HEK293 (cell line): ENCODE measurements at regions not wholly inside any gene's neighbourhood (a gene's known extent, or its start where the extent isn't known, plus 50 kb on each side); places are given as distances from the start of the nearest gene placed in this dataset.

ENCODE experiments used
- MEIS1 ChIP-seq: sonication (generic); formaldehyde crosslinking; IDR thresholded peaks from 2 replicates; pipeline ENCODE4 v1.8.1; 2022; ENCODE audit warnings: missing genetic modification reagents, mild to moderate bottlenecking, borderline replicate concordance
- MYNN ChIP-seq: fragments of 450-650 bp; formaldehyde crosslinking; IDR thresholded peaks from 2 replicates; pipeline ENCODE4 v1.5.1; 2016; ENCODE audit warnings: missing biosample characterization, missing genetic modification characterization, borderline replicate concordance
- SP2 ChIP-seq: fragments of 450-650 bp; formaldehyde crosslinking; IDR thresholded peaks from 2 replicates; pipeline ENCODE4 v1.5.1; 2016; ENCODE audit warnings: missing biosample characterization, missing genetic modification characterization
- ZNF175 ChIP-seq: fragments of 450-650 bp; formaldehyde crosslinking; IDR thresholded peaks from 2 replicates; pipeline ENCODE4 v1.5.1; 2016; ENCODE audit warnings: missing biosample characterization, missing genetic modification characterization
- ZNF423 ChIP-seq: fragments of 450-650 bp; formaldehyde crosslinking; IDR thresholded peaks from 2 replicates; pipeline ENCODE4 v1.5.1; 2016; ENCODE audit warnings: missing biosample characterization, missing genetic modification characterization
- ZNF510 ChIP-seq: fragments of 450-650 bp; formaldehyde crosslinking; IDR thresholded peaks from 2 replicates; pipeline ENCODE4 v1.5.1; 2018; ENCODE audit warnings: mild to moderate bottlenecking, missing genetic modification characterization, missing biosample characterization; ENCODE audit not compliant: insufficient replicate concordance
- ZNF549 ChIP-seq: fragments of 450-650 bp; IDR thresholded peaks from 2 replicates; pipeline ENCODE4 v1.5.1; 2018; ENCODE audit warnings: missing biosample characterization, missing genetic modification characterization, mild to moderate bottlenecking, inconsistent platforms, moderate library complexity
- ZNF658 ChIP-seq: fragments of 450-650 bp; formaldehyde crosslinking; IDR thresholded peaks from 2 replicates; pipeline ENCODE4; 2016; ENCODE audit warnings: missing biosample characterization, missing genetic modification characterization
- ZNF785 ChIP-seq: fragments of 450-650 bp; formaldehyde crosslinking; IDR thresholded peaks from 2 replicates; pipeline ENCODE4 v1.5.1; 2016; ENCODE audit warnings: missing biosample characterization, missing genetic modification characterization
- ZSCAN23 ChIP-seq: fragments of 450-650 bp; formaldehyde crosslinking; IDR thresholded peaks from 2 replicates; pipeline ENCODE4 v1.5.1; 2016; ENCODE audit warnings: missing biosample characterization, missing genetic modification characterization
- TF ChIP-seq, protein P1 (sequence below): fragments of 450-650 bp; formaldehyde crosslinking; IDR thresholded peaks from 2 replicates; pipeline ENCODE4 v1.5.1; 2016; ENCODE audit warnings: missing biosample characterization, missing genetic modification characterization
- TF ChIP-seq, protein P2 (sequence below): fragments of 450-650 bp; formaldehyde crosslinking; IDR thresholded peaks from 2 replicates; pipeline ENCODE4 v1.5.1; 2016; ENCODE audit warnings: missing biosample characterization, missing genetic modification characterization, low read depth
- TF ChIP-seq, protein P3 (sequence below): fragments of 450-650 bp; formaldehyde crosslinking; IDR thresholded peaks from 2 replicates; pipeline ENCODE4 v1.5.1; 2016; ENCODE audit warnings: missing biosample characterization, missing genetic modification characterization
- TF ChIP-seq, protein P4 (sequence below): fragments of 450-650 bp; formaldehyde crosslinking; IDR thresholded peaks from 2 replicates; pipeline ENCODE4 v1.5.1; 2016; ENCODE audit warnings: missing biosample characterization, missing genetic modification characterization

DNA sequence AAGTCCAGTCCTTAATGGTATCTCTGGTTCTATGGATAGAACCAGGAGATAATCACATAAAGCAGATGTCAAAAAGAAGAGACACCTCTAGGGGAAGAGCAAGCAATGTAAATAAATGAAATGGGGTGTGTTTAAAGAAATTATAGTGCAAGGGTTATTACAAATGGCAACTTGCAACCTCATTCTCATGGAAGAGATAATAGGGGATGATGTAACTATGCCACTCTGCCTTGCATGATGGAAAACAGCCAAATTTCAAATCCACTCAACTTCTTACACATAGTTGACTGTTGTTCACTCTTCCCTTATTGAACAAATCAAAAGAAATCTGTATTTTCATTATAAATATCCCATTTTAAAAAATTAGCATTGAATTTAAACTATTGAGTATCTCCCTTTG is 274.0 kb upstream of the TMPRSS15 start:
- no peak for TF ChIP-seq ZNF785 (tag by site-specific recombination)
- TF ChIP-seq, protein P1, sequence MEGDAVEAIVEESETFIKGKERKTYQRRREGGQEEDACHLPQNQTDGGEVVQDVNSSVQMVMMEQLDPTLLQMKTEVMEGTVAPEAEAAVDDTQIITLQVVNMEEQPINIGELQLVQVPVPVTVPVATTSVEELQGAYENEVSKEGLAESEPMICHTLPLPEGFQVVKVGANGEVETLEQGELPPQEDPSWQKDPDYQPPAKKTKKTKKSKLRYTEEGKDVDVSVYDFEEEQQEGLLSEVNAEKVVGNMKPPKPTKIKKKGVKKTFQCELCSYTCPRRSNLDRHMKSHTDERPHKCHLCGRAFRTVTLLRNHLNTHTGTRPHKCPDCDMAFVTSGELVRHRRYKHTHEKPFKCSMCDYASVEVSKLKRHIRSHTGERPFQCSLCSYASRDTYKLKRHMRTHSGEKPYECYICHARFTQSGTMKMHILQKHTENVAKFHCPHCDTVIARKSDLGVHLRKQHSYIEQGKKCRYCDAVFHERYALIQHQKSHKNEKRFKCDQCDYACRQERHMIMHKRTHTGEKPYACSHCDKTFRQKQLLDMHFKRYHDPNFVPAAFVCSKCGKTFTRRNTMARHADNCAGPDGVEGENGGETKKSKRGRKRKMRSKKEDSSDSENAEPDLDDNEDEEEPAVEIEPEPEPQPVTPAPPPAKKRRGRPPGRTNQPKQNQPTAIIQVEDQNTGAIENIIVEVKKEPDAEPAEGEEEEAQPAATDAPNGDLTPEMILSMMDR (tag by site-specific recombination) = no peak
- no peak for TF ChIP-seq ZNF549 (tag by site-specific recombination)
- no peak for TF ChIP-seq ZNF423 (tag by site-specific recombination)
- no peak for TF ChIP-seq MEIS1 (CRISPR knock-in tag)
- TF ChIP-seq, protein P2, sequence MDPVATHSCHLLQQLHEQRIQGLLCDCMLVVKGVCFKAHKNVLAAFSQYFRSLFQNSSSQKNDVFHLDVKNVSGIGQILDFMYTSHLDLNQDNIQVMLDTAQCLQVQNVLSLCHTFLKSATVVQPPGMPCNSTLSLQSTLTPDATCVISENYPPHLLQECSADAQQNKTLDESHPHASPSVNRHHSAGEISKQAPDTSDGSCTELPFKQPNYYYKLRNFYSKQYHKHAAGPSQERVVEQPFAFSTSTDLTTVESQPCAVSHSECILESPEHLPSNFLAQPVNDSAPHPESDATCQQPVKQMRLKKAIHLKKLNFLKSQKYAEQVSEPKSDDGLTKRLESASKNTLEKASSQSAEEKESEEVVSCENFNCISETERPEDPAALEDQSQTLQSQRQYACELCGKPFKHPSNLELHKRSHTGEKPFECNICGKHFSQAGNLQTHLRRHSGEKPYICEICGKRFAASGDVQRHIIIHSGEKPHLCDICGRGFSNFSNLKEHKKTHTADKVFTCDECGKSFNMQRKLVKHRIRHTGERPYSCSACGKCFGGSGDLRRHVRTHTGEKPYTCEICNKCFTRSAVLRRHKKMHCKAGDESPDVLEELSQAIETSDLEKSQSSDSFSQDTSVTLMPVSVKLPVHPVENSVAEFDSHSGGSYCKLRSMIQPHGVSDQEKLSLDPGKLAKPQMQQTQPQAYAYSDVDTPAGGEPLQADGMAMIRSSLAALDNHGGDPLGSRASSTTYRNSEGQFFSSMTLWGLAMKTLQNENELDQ (tag by site-specific recombination) = no peak
- TF ChIP-seq, protein P3, sequence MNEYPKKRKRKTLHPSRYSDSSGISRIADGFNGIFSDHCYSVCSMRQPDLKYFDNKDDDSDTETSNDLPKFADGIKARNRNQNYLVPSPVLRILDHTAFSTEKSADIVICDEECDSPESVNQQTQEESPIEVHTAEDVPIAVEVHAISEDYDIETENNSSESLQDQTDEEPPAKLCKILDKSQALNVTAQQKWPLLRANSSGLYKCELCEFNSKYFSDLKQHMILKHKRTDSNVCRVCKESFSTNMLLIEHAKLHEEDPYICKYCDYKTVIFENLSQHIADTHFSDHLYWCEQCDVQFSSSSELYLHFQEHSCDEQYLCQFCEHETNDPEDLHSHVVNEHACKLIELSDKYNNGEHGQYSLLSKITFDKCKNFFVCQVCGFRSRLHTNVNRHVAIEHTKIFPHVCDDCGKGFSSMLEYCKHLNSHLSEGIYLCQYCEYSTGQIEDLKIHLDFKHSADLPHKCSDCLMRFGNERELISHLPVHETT (tag by site-specific recombination) = no peak
- TF ChIP-seq ZNF510 (tag by site-specific recombination) = no peak
- no peak for TF ChIP-seq MYNN (tag by site-specific recombination)
- TF ChIP-seq SP2 = no peak
- TF ChIP-seq ZSCAN23 = no peak
- TF ChIP-seq, protein P4, sequence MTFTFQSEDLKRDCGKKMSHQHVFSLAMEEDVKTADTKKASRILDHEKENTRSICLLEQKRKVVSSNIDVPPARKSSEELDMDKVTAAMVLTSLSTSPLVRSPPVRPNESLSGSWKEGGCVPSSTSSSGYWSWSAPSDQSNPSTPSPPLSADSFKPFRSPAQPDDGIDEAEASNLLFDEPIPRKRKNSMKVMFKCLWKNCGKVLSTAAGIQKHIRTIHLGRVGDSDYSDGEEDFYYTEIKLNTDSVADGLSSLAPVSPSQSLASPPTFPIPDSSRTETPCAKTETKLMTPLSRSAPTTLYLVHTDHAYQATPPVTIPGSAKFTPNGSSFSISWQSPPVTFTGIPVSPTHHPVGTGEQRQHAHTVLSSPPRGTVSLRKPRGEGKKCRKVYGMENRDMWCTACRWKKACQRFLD = no peak
- no peak for TF ChIP-seq ZNF658 (tag by site-specific recombination)
- no peak for TF ChIP-seq ZNF175
